GM23338 (cell line): ENCODE measurements at regions not wholly inside any gene's neighbourhood (a gene's known extent, or its start where the extent isn't known, plus 50 kb on each side); places are given as distances from the start of the nearest gene placed in this dataset.

Source experiments
- ATAC-seq: fragments of 200-7000 bp; cut with Tn5 transposase; 3 replicates; pipeline ENCODE4 v1.9.1; 2020
- DNase-seq: peaks from one replicate; pipeline ENCODE4 v3.0.0-alpha.2; 2015; ENCODE audit warnings: low spot score
- H2AFZ ChIP-seq: fragments of 200-600 bp; sonication (generic); 2 replicates; pipeline ENCODE4 v1.8.0; 2016; ENCODE audit warnings: antibody characterized with exemption, mild to moderate bottlenecking, moderate library complexity
- H3F3A ChIP-seq: fragments of 200-600 bp; sonication (generic); replicated peaks from 2 replicates; pipeline ENCODE4 v1.8.0; 2017; ENCODE audit warnings: antibody characterized with exemption, mixed run types, low read depth
- H3K27ac ChIP-seq: fragments of 200-600 bp; sonication (generic); 2 replicates; pipeline ENCODE4 v1.6.1; 2016; ENCODE audit warnings: low read depth
- H3K27me3 ChIP-seq: fragments of 200-600 bp; sonication (generic); 2 replicates; pipeline ENCODE4 v1.8.0; 2016; ENCODE audit warnings: mild to moderate bottlenecking, mixed run types, moderate library complexity; ENCODE audit not compliant: insufficient read depth
- H3K36me3 ChIP-seq: fragments of 200-600 bp; sonication (generic); 2 replicates; pipeline ENCODE4 v1.8.0; 2016; ENCODE audit warnings: mild to moderate bottlenecking; ENCODE audit not compliant: insufficient read depth
- H3K4me1 ChIP-seq: fragments of 200-600 bp; sonication (generic); 2 replicates; pipeline ENCODE4 v1.8.0; 2016; ENCODE audit warnings: mild to moderate bottlenecking, moderate library complexity; ENCODE audit not compliant: insufficient read depth
- H3K4me2 ChIP-seq: fragments of 200-600 bp; sonication (generic); 2 replicates; pipeline ENCODE4 v1.7.1; 2017; ENCODE audit warnings: mixed run types
- H3K4me3 ChIP-seq: fragments of 200-600 bp; sonication (generic); 2 replicates; pipeline ENCODE4 v1.6.1; 2016; ENCODE audit warnings: mixed run types
- H3K79me2 ChIP-seq: fragments of 200-600 bp; sonication (generic); replicated peaks from 2 replicates; pipeline ENCODE4 v1.8.0; 2017; ENCODE audit warnings: mild to moderate bottlenecking; ENCODE audit not compliant: insufficient read depth
- H3K9me2 ChIP-seq: fragments of 200-600 bp; sonication (generic); 2 replicates; pipeline ENCODE4 v1.8.0; 2017; ENCODE audit not compliant: insufficient read depth
- H4K20me1 ChIP-seq: fragments of 200-600 bp; sonication (generic); replicated peaks from 2 replicates; pipeline ENCODE4 v1.8.0; 2017; ENCODE audit warnings: mild to moderate bottlenecking; ENCODE audit not compliant: insufficient read depth
- H3K27ac Mint-ChIP-seq: 2 replicates; pipeline ENCODE4 v1.8.0; 2020; ENCODE audit warnings: inconsistent platforms, mild to moderate bottlenecking, moderate library complexity, mixed read lengths
- H3K27me3 Mint-ChIP-seq: 3 replicates; pipeline ENCODE4 v1.8.0; 2022; ENCODE audit warnings: low read depth, mild to moderate bottlenecking, moderate library complexity, mixed read lengths, inconsistent platforms; ENCODE audit not compliant: insufficient read depth, poor library complexity
- H3K36me3 Mint-ChIP-seq: 3 replicates; pipeline ENCODE4 v1.8.0; 2021; ENCODE audit warnings: low read depth, mild to moderate bottlenecking, inconsistent platforms, moderate library complexity, mixed read lengths
- H3K4me1 Mint-ChIP-seq: 3 replicates; pipeline ENCODE4 v1.8.0; 2020; ENCODE audit warnings: mild to moderate bottlenecking, inconsistent platforms, mixed read lengths
- H3K4me3 Mint-ChIP-seq: 3 replicates; pipeline ENCODE4 v1.8.0; 2021; ENCODE audit warnings: moderate library complexity, mild to moderate bottlenecking, inconsistent platforms, mixed read lengths
- H3K9me3 Mint-ChIP-seq: 3 replicates; pipeline ENCODE4 v1.8.0; 2020; ENCODE audit warnings: moderate library complexity, mild to moderate bottlenecking, inconsistent platforms, mixed read lengths
- EZH2 ChIP-seq: fragments of 200-600 bp; sonication (generic); IDR thresholded peaks from one replicate; pipeline ENCODE4 v1.8.0; 2017; ENCODE audit warnings: antibody characterized with exemption, mild to moderate bottlenecking, low read depth; ENCODE audit not compliant: unreplicated experiment
- JUNB ChIP-seq: IDR thresholded peaks from one replicate; pipeline ENCODE4 v1.6.1; 2016; ENCODE audit warnings: antibody characterized with exemption; ENCODE audit not compliant: unreplicated experiment
- POLR2AphosphoS5 ChIP-seq: IDR thresholded peaks from 2 replicates; pipeline ENCODE4 v1.6.1; 2016; ENCODE audit warnings: antibody characterized with exemption, low read depth
- STAT1 ChIP-seq: IDR thresholded peaks from one replicate; pipeline ENCODE4 v1.6.1; 2016; ENCODE audit warnings: antibody characterized with exemption; ENCODE audit not compliant: unreplicated experiment
- ZNF331 ChIP-seq: fragments of 250-450 bp; sonication (Bioruptor Pico); IDR thresholded peaks from 2 replicates; pipeline ENCODE4 v1.5.0; 2020; ENCODE audit warnings: low read depth, mild to moderate bottlenecking, moderate library complexity
- TF ChIP-seq, protein P1 (sequence below): fragments of 250-450 bp; sonication (Bioruptor Pico); IDR thresholded peaks from 2 replicates; pipeline ENCODE4 v1.5.0; 2020; ENCODE audit warnings: mild to moderate bottlenecking, moderate library complexity

DNA sequence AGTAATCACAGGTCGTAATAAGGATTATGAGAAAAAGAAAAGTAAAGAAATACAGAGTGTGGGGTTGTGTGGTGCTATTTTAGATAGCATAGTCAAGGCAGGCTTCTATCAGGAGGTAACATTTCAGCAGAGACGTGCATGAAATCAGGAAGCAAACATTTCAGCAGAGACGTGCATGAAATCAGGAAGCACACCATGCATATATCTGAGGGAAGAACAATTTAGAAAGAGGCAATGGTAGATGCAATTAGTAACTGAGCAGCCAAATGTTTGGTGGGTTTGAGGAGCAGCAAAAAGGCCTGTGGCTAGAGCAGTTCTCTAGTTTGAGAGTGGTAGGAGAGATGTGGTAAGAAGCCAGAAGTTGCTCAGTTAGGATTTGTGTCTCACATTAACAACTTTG, 713.7 kb downstream of the ADCYAP1 start (continued):
- TF ChIP-seq STAT1 = no peak

GRCh38 chr18:1619507-1619906, 714.8 kb downstream of the ADCYAP1 start:
- H3F3A ChIP-seq = no peaks in the 10 kb centered on the region
- no peak overlapping the region for H3K27ac Mint-ChIP-seq
- no peaks in the 10 kb centered on the region for H3K36me3 ChIP-seq
- peaks cover 2% of the 10 kb centered on the region; the same call in 1 of the 3 replicates for H3K4me1 Mint-ChIP-seq
- no peaks in the 10 kb centered on the region for H3K4me1 ChIP-seq
- no peak overlapping the region for H2AFZ ChIP-seq
- H3K4me2 ChIP-seq = no peak overlapping the region
- no peak overlapping the region for H3K27ac ChIP-seq
- no peaks in the 10 kb centered on the region for H3K27me3 Mint-ChIP-seq
- H3K9me3 Mint-ChIP-seq = no peaks in the 10 kb centered on the region
- TF ChIP-seq POLR2AphosphoS5 (no peak), EZH2 (no peak), ZNF331 (CRISPR knock-in tag) (no peak), JUNB (no peak)
- TF ChIP-seq, protein P1, sequence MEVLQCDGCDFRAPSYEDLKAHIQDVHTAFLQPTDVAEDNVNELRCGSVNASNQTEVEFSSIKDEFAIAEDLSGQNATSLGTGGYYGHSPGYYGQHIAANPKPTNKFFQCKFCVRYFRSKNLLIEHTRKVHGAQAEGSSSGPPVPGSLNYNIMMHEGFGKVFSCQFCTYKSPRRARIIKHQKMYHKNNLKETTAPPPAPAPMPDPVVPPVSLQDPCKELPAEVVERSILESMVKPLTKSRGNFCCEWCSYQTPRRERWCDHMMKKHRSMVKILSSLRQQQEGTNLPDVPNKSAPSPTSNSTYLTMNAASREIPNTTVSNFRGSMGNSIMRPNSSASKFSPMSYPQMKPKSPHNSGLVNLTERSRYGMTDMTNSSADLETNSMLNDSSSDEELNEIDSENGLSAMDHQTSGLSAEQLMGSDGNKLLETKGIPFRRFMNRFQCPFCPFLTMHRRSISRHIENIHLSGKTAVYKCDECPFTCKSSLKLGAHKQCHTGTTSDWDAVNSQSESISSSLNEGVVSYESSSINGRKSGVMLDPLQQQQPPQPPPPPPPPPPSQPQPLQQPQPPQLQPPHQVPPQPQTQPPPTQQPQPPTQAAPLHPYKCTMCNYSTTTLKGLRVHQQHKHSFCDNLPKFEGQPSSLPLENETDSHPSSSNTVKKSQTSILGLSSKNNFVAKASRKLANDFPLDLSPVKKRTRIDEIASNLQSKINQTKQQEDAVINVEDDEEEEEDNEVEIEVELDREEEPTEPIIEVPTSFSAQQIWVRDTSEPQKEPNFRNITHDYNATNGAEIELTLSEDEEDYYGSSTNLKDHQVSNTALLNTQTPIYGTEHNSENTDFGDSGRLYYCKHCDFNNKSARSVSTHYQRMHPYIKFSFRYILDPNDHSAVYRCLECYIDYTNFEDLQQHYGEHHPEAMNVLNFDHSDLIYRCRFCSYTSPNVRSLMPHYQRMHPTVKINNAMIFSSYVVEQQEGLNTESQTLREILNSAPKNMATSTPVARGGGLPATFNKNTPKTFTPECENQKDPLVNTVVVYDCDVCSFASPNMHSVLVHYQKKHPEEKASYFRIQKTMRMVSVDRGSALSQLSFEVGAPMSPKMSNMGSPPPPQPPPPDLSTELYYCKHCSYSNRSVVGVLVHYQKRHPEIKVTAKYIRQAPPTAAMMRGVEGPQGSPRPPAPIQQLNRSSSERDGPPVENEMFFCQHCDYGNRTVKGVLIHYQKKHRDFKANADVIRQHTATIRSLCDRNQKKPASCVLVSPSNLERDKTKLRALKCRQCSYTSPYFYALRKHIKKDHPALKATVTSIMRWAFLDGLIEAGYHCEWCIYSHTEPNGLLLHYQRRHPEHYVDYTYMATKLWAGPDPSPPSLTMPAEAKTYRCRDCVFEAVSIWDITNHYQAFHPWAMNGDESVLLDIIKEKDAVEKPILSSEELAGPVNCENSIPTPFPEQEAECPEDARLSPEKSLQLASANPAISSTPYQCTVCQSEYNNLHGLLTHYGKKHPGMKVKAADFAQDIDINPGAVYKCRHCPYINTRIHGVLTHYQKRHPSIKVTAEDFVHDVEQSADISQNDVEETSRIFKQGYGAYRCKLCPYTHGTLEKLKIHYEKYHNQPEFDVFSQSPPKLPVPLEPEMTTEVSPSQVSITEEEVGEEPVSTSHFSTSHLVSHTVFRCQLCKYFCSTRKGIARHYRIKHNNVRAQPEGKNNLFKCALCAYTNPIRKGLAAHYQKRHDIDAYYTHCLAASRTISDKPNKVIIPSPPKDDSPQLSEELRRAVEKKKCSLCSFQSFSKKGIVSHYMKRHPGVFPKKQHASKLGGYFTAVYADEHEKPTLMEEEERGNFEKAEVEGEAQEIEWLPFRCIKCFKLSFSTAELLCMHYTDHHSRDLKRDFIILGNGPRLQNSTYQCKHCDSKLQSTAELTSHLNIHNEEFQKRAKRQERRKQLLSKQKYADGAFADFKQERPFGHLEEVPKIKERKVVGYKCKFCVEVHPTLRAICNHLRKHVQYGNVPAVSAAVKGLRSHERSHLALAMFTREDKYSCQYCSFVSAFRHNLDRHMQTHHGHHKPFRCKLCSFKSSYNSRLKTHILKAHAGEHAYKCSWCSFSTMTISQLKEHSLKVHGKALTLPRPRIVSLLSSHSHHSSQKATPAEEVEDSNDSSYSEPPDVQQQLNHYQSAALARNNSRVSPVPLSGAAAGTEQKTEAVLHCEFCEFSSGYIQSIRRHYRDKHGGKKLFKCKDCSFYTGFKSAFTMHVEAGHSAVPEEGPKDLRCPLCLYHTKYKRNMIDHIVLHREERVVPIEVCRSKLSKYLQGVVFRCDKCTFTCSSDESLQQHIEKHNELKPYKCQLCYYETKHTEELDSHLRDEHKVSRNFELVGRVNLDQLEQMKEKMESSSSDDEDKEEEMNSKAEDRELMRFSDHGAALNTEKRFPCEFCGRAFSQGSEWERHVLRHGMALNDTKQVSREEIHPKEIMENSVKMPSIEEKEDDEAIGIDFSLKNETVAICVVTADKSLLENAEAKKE (CRISPR knock-in tag) = no peak
- ATAC-seq (no peak), DNase-seq (no peak)
- H3K4me3 ChIP-seq = no peak overlapping the region
- no peaks in the 10 kb centered on the region for H3K27me3 ChIP-seq
- no peaks in the 10 kb centered on the region for H4K20me1 ChIP-seq
- no peaks in the 10 kb centered on the region for H3K79me2 ChIP-seq
- H3K9me2 ChIP-seq = no peaks in the 10 kb centered on the region
- H3K4me3 Mint-ChIP-seq = no peak overlapping the region
- H3K36me3 Mint-ChIP-seq = no peaks in the 10 kb centered on the region
